Stomach (tissue), 8 donors: ENCODE measurements at regions not wholly inside any gene's neighbourhood (a gene's known extent, or its start where the extent isn't known, plus 50 kb on each side); places are given as distances from the start of the nearest gene placed in this dataset.

Experiments used
- DNase-seq, 2 donors: peaks; one replicate each; pipeline versions ENCODE4 v3.0.0 to v3.0.0-alpha.2; 2013 to 2019
- H3K27ac ChIP-seq, 5 donors: fragments of 200-600 bp in 4 of 5; sonication (generic) in 4 of 5; one replicate each; pipeline ENCODE4 v1.5.1; 2013 to 2019; ENCODE audit warnings: mild to moderate bottlenecking in 1 of 5, moderate library complexity in 1 of 5
- H3K27me3 ChIP-seq, 3 donors: fragments of 200-600 bp; sonication (generic); one replicate each; pipeline ENCODE4 v1.5.1; 2017 to 2019; ENCODE audit warnings: mixed run types in 1 of 3
- H3K36me3 ChIP-seq, 4 donors: fragments of 200-600 bp; sonication (generic); 1 replicate in 3 of 4; 2 replicates in 1 of 4; pipeline ENCODE4 v1.5.1; 2016 to 2019
- H3K4me1 ChIP-seq, 4 donors: fragments of 200-600 bp; sonication (generic); one replicate each; pipeline ENCODE4 v1.5.1; 2016 to 2019
- H3K4me3 ChIP-seq, 4 donors: fragments of 200-600 bp; sonication (generic) in 3 of 4; one replicate each; pipeline ENCODE4 v1.5.1; 2016 to 2019; ENCODE audit warnings: mild to moderate bottlenecking in 1 of 4
- H3K9me3 ChIP-seq, 4 donors: fragments of 200-600 bp; sonication (generic); one replicate each; pipeline ENCODE4 v1.5.1; 2016 to 2019
- EP300 ChIP-seq: sonication (generic); formaldehyde crosslinking; IDR thresholded peaks from one replicate; pipeline ENCODE4 v1.6.1; 2017; ENCODE audit warnings: antibody characterized with exemption
- POLR2A ChIP-seq, 4 donors: fragments of 450-650 bp; IDR thresholded peaks; one replicate each; pipeline ENCODE4 v1.6.1; 2016; ENCODE audit warnings: antibody characterized with exemption in 4 of 4, control low read depth in 2 of 4, mild to moderate bottlenecking in 1 of 4, moderate library complexity in 1 of 4
- POLR2AphosphoS5 ChIP-seq, 3 donors: sonication (generic); formaldehyde crosslinking; IDR thresholded peaks; one replicate each; pipeline ENCODE4 v1.6.1; 2016; ENCODE audit warnings: antibody characterized with exemption in 3 of 3
- WGBS, 5 donors: extraction: QIAGEN DNeasy Blood & Tissue Kit in 3 of 5; methylation state at CpG; one replicate each; pipeline versions ENCODE4 v1.1.5 to v1.1.7; 2013 to 2018; 5-methylcytosine and 5-hydroxymethylcytosine counted together
- intact Hi-C: fragments of 100-400 bp; cut with DNase I; formaldehyde crosslinking; loops from one replicate; pipeline ENCODE4 v1.15.1; 2023; ENCODE audit warnings: low total_unique reads
- TF ChIP-seq, protein P1 (sequence below), 7 experiments: fragments of 450-650 bp in 4 of 7; fragments of 200-600 bp in 3 of 7; sonication (generic) in 3 of 7; IDR thresholded peaks; one replicate each; pipeline ENCODE4 v1.5.1; 2016 to 2019; ENCODE audit warnings: antibody characterized with exemption in 7 of 7, control low read depth in 2 of 7, mild to moderate bottlenecking in 1 of 7
- donor health status: healthy with polysubstance abuse.
- donor health status: Bipolar disorder and iron deficiency.
- donor health status: healthy.

- 75 to 85% (median 78%) methylated on average over 7 of the region's 7 CpGs for WGBS, 5 donors
- TF ChIP-seq POLR2A (IDR thresholded peaks at IDR 0.05) (no peak), EP300 (no peak), POLR2AphosphoS5 (IDR thresholded peaks at IDR 0.05) (no peak)
- TF ChIP-seq, protein P1, sequence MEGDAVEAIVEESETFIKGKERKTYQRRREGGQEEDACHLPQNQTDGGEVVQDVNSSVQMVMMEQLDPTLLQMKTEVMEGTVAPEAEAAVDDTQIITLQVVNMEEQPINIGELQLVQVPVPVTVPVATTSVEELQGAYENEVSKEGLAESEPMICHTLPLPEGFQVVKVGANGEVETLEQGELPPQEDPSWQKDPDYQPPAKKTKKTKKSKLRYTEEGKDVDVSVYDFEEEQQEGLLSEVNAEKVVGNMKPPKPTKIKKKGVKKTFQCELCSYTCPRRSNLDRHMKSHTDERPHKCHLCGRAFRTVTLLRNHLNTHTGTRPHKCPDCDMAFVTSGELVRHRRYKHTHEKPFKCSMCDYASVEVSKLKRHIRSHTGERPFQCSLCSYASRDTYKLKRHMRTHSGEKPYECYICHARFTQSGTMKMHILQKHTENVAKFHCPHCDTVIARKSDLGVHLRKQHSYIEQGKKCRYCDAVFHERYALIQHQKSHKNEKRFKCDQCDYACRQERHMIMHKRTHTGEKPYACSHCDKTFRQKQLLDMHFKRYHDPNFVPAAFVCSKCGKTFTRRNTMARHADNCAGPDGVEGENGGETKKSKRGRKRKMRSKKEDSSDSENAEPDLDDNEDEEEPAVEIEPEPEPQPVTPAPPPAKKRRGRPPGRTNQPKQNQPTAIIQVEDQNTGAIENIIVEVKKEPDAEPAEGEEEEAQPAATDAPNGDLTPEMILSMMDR (IDR thresholded peaks at IDR 0.05) = no peak
These were observed 135.4 kb upstream of the MDFIC start for GRCh38 chr7:114786455-114786854.

DNA sequence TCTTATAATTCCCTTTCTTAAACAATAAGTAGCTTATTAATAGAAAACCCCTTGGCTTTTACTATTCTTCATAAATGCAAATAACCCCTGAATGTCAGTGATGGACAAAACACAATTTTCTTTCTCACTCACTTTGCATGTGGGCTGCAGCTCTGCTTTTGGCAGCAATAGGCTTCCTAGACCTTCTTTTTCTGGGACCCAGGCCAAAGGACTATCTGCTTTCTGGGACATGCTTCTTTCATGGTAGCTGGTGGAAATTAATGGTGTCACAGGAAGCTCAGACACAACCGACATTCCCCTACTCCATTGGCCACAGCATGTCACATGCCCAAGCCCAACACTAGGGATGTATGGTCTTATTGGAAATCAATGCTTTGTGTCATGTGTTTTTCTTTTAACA, 134.3 kb upstream of the MDFIC start:
- Histone ChIP-seq H3K27me3 (no peaks in the 10 kb centered on the region), H3K4me3 (no peak overlapping the region), H3K27ac (no peak overlapping the region), H3K36me3 (no peaks in the 10 kb centered on the region), H3K9me3 (no peaks in the 10 kb centered on the region), H3K4me1 (no peaks in the 10 kb centered on the region)
- DNase-seq = no peak
- no peak for TF ChIP-seq EP300
- no peak for TF ChIP-seq POLR2A (IDR thresholded peaks at IDR 0.05)
- TF ChIP-seq, protein P1 (IDR thresholded peaks at IDR 0.05) = no peak
- TF ChIP-seq POLR2AphosphoS5 (IDR thresholded peaks at IDR 0.05) = no peak
- 91 to 100% (median 93%) methylated on average over 1 of the region's 1 CpG for WGBS, 5 donors
- intact Hi-C loops = no loop called here

More at GRCh38 chr7:114786455-114786854, 135.4 kb upstream of the MDFIC start:
- no peaks in the 10 kb centered on the region for H3K27me3 ChIP-seq
- no peaks in the 10 kb centered on the region for H3K9me3 ChIP-seq
- intact Hi-C loops = no loop called here
- no peaks in the 10 kb centered on the region for H3K4me1 ChIP-seq
- H3K4me3 ChIP-seq = no peak overlapping the region
- no peak overlapping the region for H3K27ac ChIP-seq
- no peaks in the 10 kb centered on the region for H3K36me3 ChIP-seq
- DNase-seq = no peak

GRCh38 chr7:114788706-114789105, 133.2 kb upstream of the MDFIC start:
- intact Hi-C loops = no loop called here
- WGBS, 5 donors = 84 to 91% (median 88%) methylated on average over 4 of the region's 4 CpGs
- Histone ChIP-seq H3K27ac (no peak overlapping the region), H3K9me3 (no peaks in the 10 kb centered on the region), H3K36me3 (no peaks in the 10 kb centered on the region), H3K4me1 (no peaks in the 10 kb centered on the region), H3K4me3 (no peak overlapping the region), H3K27me3 (no peaks in the 10 kb centered on the region)
- DNase-seq = no peak
- TF ChIP-seq POLR2A (IDR thresholded peaks at IDR 0.05) (no peak), EP300 (no peak), POLR2AphosphoS5 (IDR thresholded peaks at IDR 0.05) (no peak)
- TF ChIP-seq, protein P1 (IDR thresholded peaks at IDR 0.05) = no peak

DNA sequence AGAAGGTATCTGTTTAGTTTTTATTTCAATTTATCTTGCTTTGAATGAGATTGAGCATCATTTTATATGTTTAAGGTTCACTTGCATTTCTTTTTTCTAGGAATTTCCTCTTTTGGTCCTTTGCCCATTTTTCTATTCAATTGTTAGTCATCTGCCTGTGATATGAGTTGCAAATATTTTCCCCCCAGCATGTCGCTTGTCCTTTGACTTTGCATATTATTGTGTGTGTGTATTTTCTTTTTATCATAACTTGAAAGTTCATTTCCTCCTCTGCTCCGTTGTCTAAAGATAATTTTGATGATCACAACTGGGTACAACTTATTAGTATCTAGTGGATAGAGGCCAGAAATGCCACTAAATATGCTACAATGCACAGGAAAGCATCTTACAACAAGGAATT, 132.7 kb upstream of the MDFIC start:
- Histone ChIP-seq H3K27me3 (no peaks in the 10 kb centered on the region), H3K4me1 (no peaks in the 10 kb centered on the region), H3K27ac (no peak overlapping the region), H3K9me3 (no peaks in the 10 kb centered on the region), H3K36me3 (no peaks in the 10 kb centered on the region), H3K4me3 (no peak overlapping the region)
- intact Hi-C loops = no loop called here
- WGBS, 5 donors = 46 to 58% (median 55%) methylated on average over 2 of the region's 2 CpGs
- DNase-seq = no peak
- TF ChIP-seq POLR2A (IDR thresholded peaks at IDR 0.05) = no peak
- TF ChIP-seq POLR2AphosphoS5 (IDR thresholded peaks at IDR 0.05) = no peak
- TF ChIP-seq, protein P1 (IDR thresholded peaks at IDR 0.05) = no peak
- no peak for TF ChIP-seq EP300
